GM21423 (cell line): ENCODE measurements at regions not wholly inside any gene's neighbourhood (a gene's known extent, or its start where the extent isn't known, plus 50 kb on each side); places are given as distances from the start of the nearest gene placed in this dataset.

ENCODE experiments used
- ATAC-seq: cut with Tn5 transposase; IDR thresholded peaks from one replicate; pipeline ENCODE4 v1.9.1; 2021; ENCODE audit warnings: mild to moderate bottlenecking, moderate library complexity; ENCODE audit not compliant: unreplicated experiment

GRCh38 chr17:77358801-77359200 lies 218.0 kb downstream of the SEC14L1 start:
- ATAC-seq: no peak

- no peak for ATAC-seq
These were observed 218.5 kb downstream of the SEC14L1 start for GRCh38 chr17:77359236-77359635.

GRCh38 chr17:77361986-77362620 lies 221.3 kb downstream of the SEC14L1 start:
- no peak for ATAC-seq

- no peak for ATAC-seq
These were observed 223.1 kb downstream of the SEC14L1 start for GRCh38 chr17:77363821-77364361.

- no peak for ATAC-seq
These were observed 223.7 kb downstream of the SEC14L1 start for GRCh38 chr17:77364381-77364911.

- ATAC-seq: no peak
These were observed 224.3 kb downstream of the SEC14L1 start for GRCh38 chr17:77364941-77365583.

GRCh38 chr17:77365584-77366186 lies 224.9 kb downstream of the SEC14L1 start:
- no peak for ATAC-seq

GRCh38 chr17:77366206-77366557 lies 225.4 kb downstream of the SEC14L1 start:
- no peak for ATAC-seq

GRCh38 chr17:77366558-77367245 lies 225.9 kb downstream of the SEC14L1 start:
- no peak for ATAC-seq

- no peak for ATAC-seq
These were observed 228.8 kb downstream of the SEC14L1 start for GRCh38 chr17:77369544-77369971.

- no peak for ATAC-seq
These were observed 229.8 kb downstream of the SEC14L1 start for GRCh38 chr17:77370586-77370985.

- ATAC-seq: no peak
These were observed 230.5 kb downstream of the SEC14L1 start for GRCh38 chr17:77371117-77371887.

- peak; percentile 5 for ATAC-seq
These were observed 231.2 kb downstream of the SEC14L1 start for GRCh38 chr17:77371888-77372443.

- ATAC-seq: peak; percentile 57
These were observed 231.9 kb downstream of the SEC14L1 start for GRCh38 chr17:77372444-77373298.

GRCh38 chr17:77373299-77374169 lies 232.8 kb downstream of the SEC14L1 start:
- no peak for ATAC-seq

- peak; percentile 25 for ATAC-seq
These were observed 233.6 kb downstream of the SEC14L1 start for GRCh38 chr17:77374170-77374936.

GRCh38 chr17:77375108-77375916 lies 234.5 kb downstream of the SEC14L1 start:
- no peak for ATAC-seq
